ENCODE measurements at regions not wholly inside any gene's neighbourhood (a gene's known extent, or its start where the extent isn't known, plus 50 kb on each side); places are given as distances from the start of the nearest gene placed in this dataset.

- ATAC-seq (no peak), DNase-seq (no peak)
- Histone ChIP-seq H3K4me3 (no peak overlapping the region), H3K27ac (no peak overlapping the region), H3K9me3 (no peaks in the 10 kb centered on the region), H3K4me1 (no peaks in the 10 kb centered on the region), H3K36me3 (ENCODE audit: insufficient read depth in 1 of 2, low read depth in 1 of 2) (no peaks in the 10 kb centered on the region), H3K27me3 (ENCODE audit: insufficient read depth in 3 of 3, low read length in 2 of 3) (no peaks in the 10 kb centered on the region)
- 47 to 62% (median 47%) methylated on average over 3 of the region's 3 CpGs for WGBS, 3 donors
- intact Hi-C loops (cut with DNase I), result no loop called here
- TF ChIP-seq, protein P1, sequence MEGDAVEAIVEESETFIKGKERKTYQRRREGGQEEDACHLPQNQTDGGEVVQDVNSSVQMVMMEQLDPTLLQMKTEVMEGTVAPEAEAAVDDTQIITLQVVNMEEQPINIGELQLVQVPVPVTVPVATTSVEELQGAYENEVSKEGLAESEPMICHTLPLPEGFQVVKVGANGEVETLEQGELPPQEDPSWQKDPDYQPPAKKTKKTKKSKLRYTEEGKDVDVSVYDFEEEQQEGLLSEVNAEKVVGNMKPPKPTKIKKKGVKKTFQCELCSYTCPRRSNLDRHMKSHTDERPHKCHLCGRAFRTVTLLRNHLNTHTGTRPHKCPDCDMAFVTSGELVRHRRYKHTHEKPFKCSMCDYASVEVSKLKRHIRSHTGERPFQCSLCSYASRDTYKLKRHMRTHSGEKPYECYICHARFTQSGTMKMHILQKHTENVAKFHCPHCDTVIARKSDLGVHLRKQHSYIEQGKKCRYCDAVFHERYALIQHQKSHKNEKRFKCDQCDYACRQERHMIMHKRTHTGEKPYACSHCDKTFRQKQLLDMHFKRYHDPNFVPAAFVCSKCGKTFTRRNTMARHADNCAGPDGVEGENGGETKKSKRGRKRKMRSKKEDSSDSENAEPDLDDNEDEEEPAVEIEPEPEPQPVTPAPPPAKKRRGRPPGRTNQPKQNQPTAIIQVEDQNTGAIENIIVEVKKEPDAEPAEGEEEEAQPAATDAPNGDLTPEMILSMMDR (IDR thresholded peaks at IDR 0.05), result no peak
These were observed 603.3 kb upstream of the SLITRK6 start for GRCh38 chr13:86402500-86402899.

DNA sequence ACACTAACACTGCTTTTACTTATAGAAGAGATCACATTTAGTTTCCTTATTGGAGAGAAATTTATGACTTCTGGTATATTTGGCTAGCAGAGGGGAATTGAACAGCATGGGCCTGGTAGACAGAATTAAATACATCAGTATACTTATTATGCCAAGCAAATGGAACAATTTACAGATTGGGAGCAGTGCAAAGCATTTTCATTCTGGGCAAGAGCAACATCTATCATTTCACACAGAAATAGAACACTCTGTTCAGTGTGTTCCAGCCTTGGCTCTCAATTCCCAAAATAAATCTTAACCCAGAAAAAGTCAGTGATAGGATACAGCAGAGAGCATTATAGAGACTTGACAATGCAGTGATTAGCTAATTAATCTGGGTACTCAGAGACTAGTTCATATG is 604.0 kb upstream of the SLITRK6 start:
- H3K9me3 ChIP-seq, result no peaks in the 10 kb centered on the region
- no peak for DNase-seq
- no peaks in the 10 kb centered on the region for H3K4me1 ChIP-seq
- H3K36me3 ChIP-seq (ENCODE audit: insufficient read depth in 1 of 2, low read depth in 1 of 2), result no peaks in the 10 kb centered on the region
- no peak for ATAC-seq
- no peak overlapping the region for H3K27ac ChIP-seq
- intact Hi-C loops (cut with DNase I), result no loop called here
- TF ChIP-seq, protein P1 (IDR thresholded peaks at IDR 0.05), result no peak
- no peak overlapping the region for H3K4me3 ChIP-seq
- H3K27me3 ChIP-seq (ENCODE audit: insufficient read depth in 3 of 3, low read length in 2 of 3), result no peaks in the 10 kb centered on the region

DNA sequence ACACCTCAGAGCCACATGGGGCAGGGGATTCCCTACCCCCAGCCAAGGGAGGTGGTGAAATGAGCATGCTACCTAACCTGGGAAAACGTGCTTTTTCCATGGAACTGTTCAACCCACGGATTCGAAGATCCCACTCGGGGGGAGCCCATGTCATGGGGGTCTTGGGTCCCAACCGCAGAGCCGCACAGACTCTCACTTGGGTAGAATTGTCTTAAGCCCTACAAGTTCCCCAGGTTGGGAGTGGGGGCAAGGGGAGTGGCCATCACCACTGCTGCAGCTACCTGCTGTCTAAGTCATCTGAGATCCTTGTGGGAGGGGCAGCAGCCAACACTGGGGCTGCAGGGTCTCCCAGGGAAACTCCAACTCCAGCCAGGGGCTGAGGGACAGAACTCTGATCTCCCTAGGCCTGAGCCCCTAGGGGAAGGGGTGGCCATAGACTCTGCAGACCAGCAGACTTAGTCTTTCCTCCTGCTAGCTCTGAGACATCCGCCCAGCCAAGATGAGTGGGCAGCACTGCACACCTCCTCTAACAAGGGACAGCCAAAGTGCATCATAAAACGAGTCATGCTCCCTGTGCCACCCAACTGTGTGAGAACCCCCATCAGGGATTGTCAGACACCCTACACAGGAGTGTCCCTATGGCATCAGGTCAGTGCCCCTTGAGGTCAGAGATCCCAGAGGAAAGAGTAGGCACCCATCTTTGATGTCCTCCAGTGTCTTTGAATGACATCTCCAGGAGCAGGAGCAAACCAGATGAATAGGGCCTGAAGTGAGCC is 610.4 kb upstream of the SLITRK6 start:
- ATAC-seq, result no peak
- H3K4me1 ChIP-seq, result no peaks in the 10 kb centered on the region
- peak in 1 of 2 donors; percentile 24 for DNase-seq

GRCh38 chr13:86425170-86425815 is 626.1 kb upstream of the SLITRK6 start:
- ATAC-seq, result no peak
- Histone ChIP-seq H3K36me3 (ENCODE audit: insufficient read depth in 1 of 2, low read depth in 1 of 2) (no peaks in the 10 kb centered on the region), H3K4me1 (no peaks in the 10 kb centered on the region), H3K9me3 (peaks cover 7% of the 10 kb centered on the region), H3K27ac (no peak overlapping the region), H3K4me3 (no peak overlapping the region), H3K27me3 (ENCODE audit: insufficient read depth in 3 of 3, low read length in 2 of 3) (no peaks in the 10 kb centered on the region)
- intact Hi-C loops (cut with DNase I), result no loop called here
- no peak for DNase-seq
- TF ChIP-seq, protein P1 (IDR thresholded peaks at IDR 0.05), result no peak
- WGBS, 3 donors, result 49 to 62% (median 62%) methylated on average over 3 of the region's 3 CpGs

More for the DNA sequence above, 610.4 kb upstream of the SLITRK6 start:
- no peak overlapping the region for H3K27ac ChIP-seq
- no peaks in the 10 kb centered on the region for H3K9me3 ChIP-seq
- 75 to 90% (median 86%) methylated on average over 8 of the region's 8 CpGs for WGBS, 3 donors
- no peak overlapping the region for H3K4me3 ChIP-seq
- TF ChIP-seq, protein P1 (IDR thresholded peaks at IDR 0.05), result no peak
- no peaks in the 10 kb centered on the region for H3K27me3 ChIP-seq (ENCODE audit: insufficient read depth in 3 of 3, low read length in 2 of 3)
- H3K36me3 ChIP-seq (ENCODE audit: insufficient read depth in 1 of 2, low read depth in 1 of 2), result no peaks in the 10 kb centered on the region
- intact Hi-C loops (cut with DNase I), result no loop called here
